ENCODE measurements at regions not wholly inside any gene's neighbourhood (a gene's known extent, or its start where the extent isn't known, plus 50 kb on each side); places are given as distances from the start of the nearest gene placed in this dataset.

DNA sequence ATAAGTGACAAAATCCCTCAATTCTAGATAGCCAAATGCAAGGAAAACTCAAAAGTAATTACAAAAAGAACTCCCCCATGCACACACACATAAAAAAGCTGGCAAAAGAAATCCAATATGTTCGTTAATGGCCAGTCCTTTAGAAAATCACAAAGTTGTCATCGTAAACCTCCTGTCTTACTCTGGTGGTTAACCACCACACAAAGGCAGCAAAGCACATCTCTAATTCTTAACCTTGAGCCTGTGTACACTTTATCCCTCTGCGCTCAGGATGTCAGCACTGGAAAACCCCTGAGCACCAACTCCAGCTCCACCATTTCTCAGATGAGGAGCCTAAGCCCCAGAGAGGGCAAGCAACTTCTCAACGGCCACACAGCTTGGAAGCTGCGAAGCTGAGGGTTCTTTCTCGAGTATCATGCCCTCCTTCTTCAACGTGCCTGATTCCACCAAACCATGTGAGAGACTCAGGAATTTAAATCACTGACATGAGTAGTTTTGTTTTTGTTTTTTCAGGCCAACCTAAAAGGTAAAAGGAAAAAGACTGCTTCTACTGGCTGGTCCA lies 72.5 kb downstream of the C16orf95 start:
- no peak for DNase-seq

DNA sequence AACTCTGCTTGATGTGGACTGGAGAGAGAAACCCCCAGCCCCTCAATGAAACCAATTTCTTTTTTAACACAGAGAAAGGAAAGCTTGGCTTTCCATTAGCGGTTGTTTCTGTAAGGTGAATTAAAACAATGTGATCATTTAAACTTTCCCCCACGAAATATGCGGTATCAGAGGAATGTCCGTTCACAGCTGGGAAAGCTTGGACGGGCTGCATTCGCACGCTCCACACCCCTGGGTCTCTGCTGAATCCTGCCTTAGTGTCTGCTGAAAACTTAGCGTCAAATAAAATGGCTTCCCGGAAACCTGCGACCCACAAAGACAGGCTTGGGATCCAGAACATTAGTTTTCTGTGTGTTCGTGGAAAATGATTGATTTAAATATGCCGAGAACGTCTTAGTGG lies 71.7 kb downstream of the C16orf95 start:
- DNase-seq = no peak

- DNase-seq = no peak
Measured at GRCh38 chr16:87246269-87247065, 70.7 kb downstream of the C16orf95 start.

- DNase-seq = no peak
Measured at GRCh38 chr16:87248714-87249113, 68.5 kb downstream of the C16orf95 start.

GRCh38 chr16:87249425-87249824 lies 67.8 kb downstream of the C16orf95 start:
- DNase-seq = no peak

GRCh38 chr16:87250431-87250960 lies 66.7 kb downstream of the C16orf95 start:
- no peak for DNase-seq

DNA sequence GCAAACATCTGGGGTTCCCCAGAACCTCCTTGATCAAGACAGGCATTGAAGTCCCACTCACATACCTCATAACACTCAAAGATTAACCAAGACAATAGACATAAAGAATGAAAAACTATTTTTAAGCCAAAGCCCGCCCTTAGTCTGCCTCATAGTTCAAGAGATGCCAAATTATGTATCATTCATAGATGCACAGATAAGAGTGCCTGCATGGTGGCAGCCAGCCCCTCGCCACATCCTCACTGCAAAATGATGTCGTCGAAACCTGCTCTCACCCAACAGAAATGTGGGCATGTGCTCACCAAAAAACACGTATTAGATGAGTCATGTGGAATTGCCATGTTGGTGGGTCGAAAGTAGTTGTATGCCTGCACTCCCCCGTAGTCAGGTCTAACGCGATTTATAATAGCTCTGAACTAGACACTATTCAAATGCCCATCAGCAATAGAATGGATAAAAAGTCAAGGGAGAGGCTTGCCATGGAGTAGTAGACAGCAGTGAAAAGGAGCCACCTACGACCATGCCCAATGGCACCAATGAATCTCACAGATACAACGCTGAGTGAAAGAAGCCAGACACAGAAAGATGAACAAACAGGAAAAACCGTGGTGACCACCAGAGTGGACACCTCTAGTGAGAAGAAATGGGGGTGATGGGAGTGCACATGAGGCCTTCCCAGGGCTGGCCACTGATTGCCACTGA lies 64.8 kb downstream of the C16orf95 start:
- DNase-seq = no peak

Data from hematopoietic multipotent progenitor cell treated with erythropoietin and hydrocortisone succinate and interleukin-3 and kit ligand, for 8 days (in vitro differentiated cells).